MM.1S (cell line): ENCODE measurements at regions not wholly inside any gene's neighbourhood (a gene's known extent, or its start where the extent isn't known, plus 50 kb on each side); places are given as distances from the start of the nearest gene placed in this dataset.

Experiments used
- DNase-seq: peaks from one replicate; pipeline ENCODE4 v3.0.0-alpha.2; 2015
- H2AFZ ChIP-seq: fragments of 300-600 bp; sonication (generic); 2 replicates; pipeline ENCODE4 v1.6.0; 2016; ENCODE audit warnings: antibody characterized with exemption, low read length
- H3F3A ChIP-seq: fragments of 300-600 bp; sonication (generic); 2 replicates; pipeline ENCODE4 v1.6.1; 2016; ENCODE audit warnings: mild to moderate bottlenecking, antibody characterized with exemption, low read length, moderate library complexity, mixed read lengths; ENCODE audit not compliant: insufficient read depth
- H3K27ac ChIP-seq: fragments of 300-600 bp; sonication (generic); 2 replicates; pipeline ENCODE4 v1.5.1; 2016; ENCODE audit warnings: mild to moderate bottlenecking, low read length
- H3K27me3 ChIP-seq: fragments of 300-600 bp; sonication (generic); replicated peaks from 2 replicates; pipeline ENCODE4 v1.6.0; 2016; ENCODE audit warnings: low read length; ENCODE audit not compliant: insufficient read depth
- H3K36me3 ChIP-seq: fragments of 300-600 bp; sonication (generic); replicated peaks from 2 replicates; pipeline ENCODE4 v1.6.1; 2016; ENCODE audit warnings: mild to moderate bottlenecking, low read length, mixed read lengths; ENCODE audit not compliant: insufficient read depth
- H3K4me1 ChIP-seq: fragments of 300-600 bp; sonication (generic); 2 replicates; pipeline ENCODE4 v1.6.1; 2016; ENCODE audit warnings: low read length, mixed read lengths
- H3K4me2 ChIP-seq: fragments of 300-600 bp; sonication (generic); 2 replicates; pipeline ENCODE4 v1.6.0; 2016; ENCODE audit warnings: low read depth, low read length
- H3K4me3 ChIP-seq: fragments of 300-600 bp; sonication (generic); 2 replicates; pipeline ENCODE4 v1.5.1; 2016; ENCODE audit warnings: low read length, mixed read lengths
- H3K79me2 ChIP-seq: fragments of 300-600 bp; sonication (generic); 2 replicates; pipeline ENCODE4 v1.6.1; 2016; ENCODE audit warnings: mixed run types, low read length, mixed read lengths
- H3K9ac ChIP-seq: fragments of 300-600 bp; sonication (generic); 2 replicates; pipeline ENCODE4 v1.6.1; 2016; ENCODE audit warnings: low read length, mixed read lengths
- H3K9me2 ChIP-seq: fragments of 300-600 bp; sonication (generic); replicated peaks from 2 replicates; pipeline ENCODE4 v1.6.1; 2016; ENCODE audit warnings: mild to moderate bottlenecking, low read length, mixed read lengths; ENCODE audit not compliant: insufficient read depth
- H3K9me3 ChIP-seq: fragments of 300-600 bp; sonication (generic); replicated peaks from 2 replicates; pipeline ENCODE4 v1.6.1; 2016; ENCODE audit warnings: mild to moderate bottlenecking, low read length, mixed read lengths; ENCODE audit not compliant: insufficient read depth
- H4K20me1 ChIP-seq: fragments of 300-600 bp; sonication (generic); 2 replicates; pipeline ENCODE4 v1.6.1; 2016; ENCODE audit warnings: mild to moderate bottlenecking, low read length, moderate library complexity, mixed read lengths; ENCODE audit not compliant: insufficient read depth
- CTCF ChIP-seq: fragments of 300-600 bp; sonication (generic); IDR thresholded peaks from 2 replicates; pipeline ENCODE4 v1.5.1; 2016; ENCODE audit warnings: antibody characterized with exemption, low read length, mixed read lengths
- EZH2 ChIP-seq: fragments of 300-600 bp; sonication (generic); optimal IDR thresholded peaks from 2 replicates; pipeline ENCODE3; 2017; ENCODE audit warnings: low read depth, mild to moderate bottlenecking, antibody characterized with exemption, low read length, mixed read lengths
- EZH2phosphoT487 ChIP-seq: fragments of 300-600 bp; sonication (generic); IDR thresholded peaks from 2 replicates; pipeline ENCODE4 v1.6.1; 2018; ENCODE audit warnings: antibody characterized with exemption, low read length

DNA sequence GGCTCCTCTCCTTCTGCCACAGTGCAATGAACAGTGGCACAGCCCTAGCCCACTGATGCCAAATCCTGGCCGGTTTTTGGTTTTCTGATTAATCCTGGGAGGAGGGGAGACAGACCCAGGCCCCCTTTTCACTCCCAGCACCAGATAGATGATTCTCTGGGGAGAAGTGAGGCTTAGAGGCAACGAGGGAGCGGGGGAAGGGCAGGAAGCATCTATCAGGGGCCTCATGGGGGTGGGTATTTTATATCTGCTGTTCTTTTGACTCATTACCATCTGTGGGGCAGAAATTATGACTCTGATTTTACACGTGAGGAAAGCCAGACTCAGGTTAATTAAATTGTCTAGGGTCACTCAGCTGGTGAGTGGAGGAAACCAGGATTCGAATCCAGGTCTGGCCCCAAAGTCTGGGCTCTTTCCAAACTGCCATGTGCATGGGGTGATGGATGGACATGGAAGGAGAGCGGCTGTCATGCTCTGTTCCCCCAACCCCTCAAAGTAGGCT lies 79.4 kb downstream of the MRM1 start:
- H3K4me1 ChIP-seq, result peaks cover 6% of the 10 kb centered on the region
- no peak for DNase-seq
- TF ChIP-seq EZH2phosphoT487 (no peak), EZH2 (no peak), CTCF (no peak)
- H3K9me3 ChIP-seq, result no peaks in the 10 kb centered on the region
- H3K27me3 ChIP-seq, result peaks cover 54% of the 10 kb centered on the region
- no peaks in the 10 kb centered on the region for H3K36me3 ChIP-seq
- no peak overlapping the region for H3K27ac ChIP-seq
- no peaks in the 10 kb centered on the region for H3K79me2 ChIP-seq
- no peaks in the 10 kb centered on the region for H4K20me1 ChIP-seq
- H2AFZ ChIP-seq, result no peak overlapping the region
- peaks cover 2% of the 10 kb centered on the region; the same call in 1 of the 2 replicates for H3F3A ChIP-seq
- H3K4me3 ChIP-seq, result no peak overlapping the region
- H3K9ac ChIP-seq, result no peak overlapping the region
- no peak overlapping the region for H3K4me2 ChIP-seq
- H3K9me2 ChIP-seq, result no peaks in the 10 kb centered on the region

- no peaks in the 10 kb centered on the region for H3F3A ChIP-seq
- H3K4me3 ChIP-seq, result no peak overlapping the region
- H3K79me2 ChIP-seq, result no peaks in the 10 kb centered on the region
- H2AFZ ChIP-seq, result no peak overlapping the region
- no peak overlapping the region for H3K4me2 ChIP-seq
- no peaks in the 10 kb centered on the region for H3K9me3 ChIP-seq
- DNase-seq, result no peak
- no peak for TF ChIP-seq EZH2
- TF ChIP-seq EZH2phosphoT487, result no peak
- TF ChIP-seq CTCF, result no peak
- no peak overlapping the region for H3K9ac ChIP-seq
- H4K20me1 ChIP-seq, result no peaks in the 10 kb centered on the region
- no peaks in the 10 kb centered on the region for H3K36me3 ChIP-seq
- no peaks in the 10 kb centered on the region for H3K9me2 ChIP-seq
- no peaks in the 10 kb centered on the region for H3K4me1 ChIP-seq
- H3K27me3 ChIP-seq, result peaks cover 74% of the 10 kb centered on the region
- H3K27ac ChIP-seq, result no peak overlapping the region
Observed at GRCh38 chr17:36682773-36683172, 81.4 kb downstream of the MRM1 start.

GRCh38 chr17:36683387-36683786 lies 82.0 kb downstream of the MRM1 start:
- H3K4me1 ChIP-seq, result no peaks in the 10 kb centered on the region
- no peaks in the 10 kb centered on the region for H3K9me3 ChIP-seq
- H3F3A ChIP-seq, result no peaks in the 10 kb centered on the region
- H3K9ac ChIP-seq, result no peak overlapping the region
- H3K9me2 ChIP-seq, result no peaks in the 10 kb centered on the region
- no peak for TF ChIP-seq EZH2phosphoT487
- H3K27ac ChIP-seq, result no peak overlapping the region
- H3K79me2 ChIP-seq, result no peaks in the 10 kb centered on the region
- H2AFZ ChIP-seq, result no peak overlapping the region
- no peak for DNase-seq
- no peaks in the 10 kb centered on the region for H3K36me3 ChIP-seq
- H3K4me2 ChIP-seq, result no peak overlapping the region
- H3K4me3 ChIP-seq, result no peak overlapping the region
- H3K27me3 ChIP-seq, result peaks cover 79% of the 10 kb centered on the region
- H4K20me1 ChIP-seq, result no peaks in the 10 kb centered on the region

DNA sequence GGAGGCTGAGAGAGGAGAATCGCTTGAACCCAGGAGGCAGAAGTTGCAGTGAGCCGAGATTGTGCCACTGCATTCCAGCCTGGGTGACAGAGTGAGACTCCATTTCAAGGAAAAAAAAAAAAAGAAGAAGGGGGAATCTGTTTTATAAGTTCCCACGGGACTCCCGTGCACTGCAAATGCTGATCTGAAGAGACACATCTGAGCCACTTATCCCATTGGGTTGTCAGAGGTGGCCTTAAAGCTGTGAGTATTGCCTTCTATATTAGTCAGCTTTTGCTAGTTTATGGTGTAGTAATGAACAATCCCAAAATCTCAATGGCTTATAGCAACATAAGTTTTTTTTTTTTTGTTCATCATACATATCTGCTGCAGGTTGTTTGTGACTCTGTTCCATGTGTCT lies 82.8 kb downstream of the MRM1 start:
- Histone ChIP-seq H3K27ac (no peak overlapping the region), H4K20me1 (no peaks in the 10 kb centered on the region), H3K36me3 (no peaks in the 10 kb centered on the region), H3K27me3 (peaks cover 84% of the 10 kb centered on the region), H3K4me2 (no peak overlapping the region), H3K4me1 (no peaks in the 10 kb centered on the region), H3K9ac (no peak overlapping the region), H2AFZ (no peak overlapping the region), H3K9me3 (no peaks in the 10 kb centered on the region), H3F3A (no peaks in the 10 kb centered on the region), H3K79me2 (no peaks in the 10 kb centered on the region), H3K9me2 (no peaks in the 10 kb centered on the region), H3K4me3 (no peak overlapping the region)
- DNase-seq, result no peak
- TF ChIP-seq CTCF (no peak), EZH2phosphoT487 (no peak), EZH2 (no peak)
